ENCODE measurements at regions not wholly inside any gene's neighbourhood (a gene's known extent, or its start where the extent isn't known, plus 50 kb on each side); places are given as distances from the start of the nearest gene placed in this dataset.
"Not testable (repeated sequence)": the region's sequence is repeated elsewhere in the genome, so short reads cannot be mapped to it uniquely, and the experiment has no call there.

DNA sequence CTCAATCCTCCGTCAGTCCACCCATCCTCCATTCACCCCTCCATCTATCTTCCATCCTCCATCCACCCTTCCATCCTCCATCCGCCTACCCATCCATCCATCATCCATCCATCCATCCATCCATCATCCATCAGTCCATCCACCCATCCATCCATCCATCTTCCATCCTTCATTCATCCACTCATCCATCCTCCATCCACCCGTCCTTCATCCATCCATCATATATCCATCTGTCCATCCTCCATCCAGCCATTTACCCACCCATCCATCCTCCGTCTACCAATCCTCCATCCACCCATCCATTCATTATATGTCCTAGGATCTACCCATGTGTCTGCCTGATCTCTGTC, 179.1 kb downstream of the TMEM121 start:
- H3K27ac ChIP-seq (ENCODE audit: extremely low read length, insufficient read depth, low read length); intact Hi-C loops (cut with micrococcal nuclease; ENCODE audit: unreplicated experiment); BruUV-seq (replicated peaks); H3K79me2 ChIP-seq (ENCODE audit: insufficient read depth, low read length); in situ Hi-C loops (cut with HindIII; ENCODE audit: extremely low pct_ligation_motif_present, low pct_unique_long_range_greater_than_20kb); POLR2A ChIA-PET; H3K9me3 ChIP-seq (ENCODE audit: low read length); DNase-seq (ENCODE audit: low spot score); CTCF ChIA-PET (ENCODE audit: low intra/inter-chr PET ratio, low total read pairs); FAIRE-seq; ATAC-seq; H3K4me1 ChIP-seq (ENCODE audit: insufficient read depth, low read length); H2AFZ ChIP-seq (ENCODE audit: low read length); H3K4me2 ChIP-seq (ENCODE audit: low read depth, low read length); H4K20me1 ChIP-seq (ENCODE audit: insufficient read depth, low read length); H3K27me3 ChIP-seq (ENCODE audit: control insufficient read depth in 1 of 2, insufficient read depth in 2 of 2, low read length in 2 of 2); H3K36me3 ChIP-seq (replicated peaks in 1 of 2; ENCODE audit: control insufficient read depth in 1 of 2, insufficient read depth in 2 of 2, low read length in 2 of 2); H3K4me3 ChIP-seq (replicated peaks in 1 of 3; ENCODE audit: insufficient read depth in 1 of 3, low read depth in 2 of 3, low read length in 3 of 3); H3K9ac ChIP-seq (ENCODE audit: insufficient read depth, low read depth, low read length): not testable (repeated sequence)
- WGBS (ENCODE audit: low lambda C conversion rate) = 3% methylated on average over 3 of the region's 4 CpGs

DNA sequence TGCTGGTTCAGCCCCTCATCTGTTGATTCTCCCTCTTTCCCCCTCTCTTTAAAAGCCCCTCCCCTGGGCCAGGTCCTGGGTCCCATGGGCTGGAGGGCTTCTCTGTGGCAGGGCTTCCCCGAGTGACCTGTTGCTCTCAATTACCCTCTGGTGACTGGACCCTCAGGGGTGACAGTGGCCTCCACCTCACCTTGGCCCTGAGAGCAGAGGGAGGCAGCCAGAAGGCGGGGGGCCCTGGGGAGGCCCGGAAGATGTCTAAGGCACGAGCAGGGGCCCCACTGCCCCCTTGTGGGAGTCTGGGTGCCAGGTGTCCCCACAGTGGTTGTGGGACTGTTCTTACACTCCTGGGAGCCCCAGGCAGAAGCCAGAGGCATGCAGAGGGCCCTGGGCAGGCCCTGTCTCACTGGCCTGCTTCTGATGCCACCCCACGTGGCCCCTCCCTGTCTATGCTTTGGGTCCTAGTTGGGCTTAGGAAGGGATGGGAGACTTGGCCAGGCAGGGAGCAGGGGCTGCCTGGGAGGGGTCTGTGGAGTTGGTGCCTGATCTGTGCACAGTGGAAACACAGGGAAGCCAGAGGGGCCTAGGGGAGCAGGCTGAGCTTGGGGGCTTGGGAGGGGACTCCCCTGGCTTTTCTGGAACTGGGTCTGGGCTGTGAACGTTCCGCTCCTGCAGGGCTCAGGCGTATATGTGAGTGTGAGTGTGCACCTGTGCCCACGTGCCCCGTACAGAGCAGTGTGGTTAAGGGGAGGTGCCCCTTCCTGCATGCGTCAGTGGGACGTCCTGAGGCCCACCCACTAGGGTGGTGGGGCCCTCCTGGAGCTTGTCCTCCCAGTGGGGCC, 179.7 kb downstream of the TMEM121 start:
- H2AFZ ChIP-seq (ENCODE audit: low read length); H3K27ac ChIP-seq (ENCODE audit: extremely low read length, insufficient read depth, low read length); CTCF ChIA-PET (ENCODE audit: low intra/inter-chr PET ratio, low total read pairs); H3K4me3 ChIP-seq (replicated peaks in 1 of 3; ENCODE audit: insufficient read depth in 1 of 3, low read depth in 2 of 3, low read length in 3 of 3); POLR2A ChIA-PET; H3K4me2 ChIP-seq (ENCODE audit: low read depth, low read length); FAIRE-seq; ATAC-seq; intact Hi-C loops (cut with micrococcal nuclease; ENCODE audit: unreplicated experiment); H3K9me3 ChIP-seq (ENCODE audit: low read length); DNase-seq (ENCODE audit: low spot score); H3K27me3 ChIP-seq (ENCODE audit: control insufficient read depth in 1 of 2, insufficient read depth in 2 of 2, low read length in 2 of 2); BruUV-seq (replicated peaks); H3K4me1 ChIP-seq (ENCODE audit: insufficient read depth, low read length); H3K79me2 ChIP-seq (ENCODE audit: insufficient read depth, low read length); H3K36me3 ChIP-seq (replicated peaks in 1 of 2; ENCODE audit: control insufficient read depth in 1 of 2, insufficient read depth in 2 of 2, low read length in 2 of 2); in situ Hi-C loops (cut with HindIII; ENCODE audit: extremely low pct_ligation_motif_present, low pct_unique_long_range_greater_than_20kb); H4K20me1 ChIP-seq (ENCODE audit: insufficient read depth, low read length); H3K9ac ChIP-seq (ENCODE audit: insufficient read depth, low read depth, low read length): not testable (repeated sequence)
- 0% methylated on average over 2 of the region's 12 CpGs for WGBS (ENCODE audit: low lambda C conversion rate)

DNA sequence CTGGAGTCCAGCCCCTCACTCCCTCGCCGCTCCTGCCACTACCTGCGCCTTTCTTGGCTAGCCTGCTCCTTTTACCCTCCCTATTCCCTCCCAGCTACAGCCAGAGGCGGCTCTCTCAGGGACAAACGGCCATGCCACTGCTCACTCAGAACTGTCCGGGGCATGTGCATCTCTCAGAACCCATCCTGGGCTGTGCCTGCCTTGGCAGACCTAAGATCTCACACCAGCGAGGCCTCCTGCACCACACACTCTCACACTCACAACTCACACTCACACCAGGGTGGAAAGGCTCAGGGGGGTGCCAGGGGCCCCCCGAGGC, 180.3 kb downstream of the TMEM121 start:
- H2AFZ ChIP-seq (ENCODE audit: low read length); H3K4me3 ChIP-seq (replicated peaks in 1 of 3; ENCODE audit: insufficient read depth in 1 of 3, low read depth in 2 of 3, low read length in 3 of 3); POLR2A ChIA-PET; DNase-seq (ENCODE audit: low spot score); H3K36me3 ChIP-seq (replicated peaks in 1 of 2; ENCODE audit: control insufficient read depth in 1 of 2, insufficient read depth in 2 of 2, low read length in 2 of 2); H3K27ac ChIP-seq (ENCODE audit: extremely low read length, insufficient read depth, low read length); CTCF ChIA-PET (ENCODE audit: low intra/inter-chr PET ratio, low total read pairs); H3K4me2 ChIP-seq (ENCODE audit: low read depth, low read length); ATAC-seq; FAIRE-seq; in situ Hi-C loops (cut with HindIII; ENCODE audit: extremely low pct_ligation_motif_present, low pct_unique_long_range_greater_than_20kb); H3K9me3 ChIP-seq (ENCODE audit: low read length); H4K20me1 ChIP-seq (ENCODE audit: insufficient read depth, low read length); H3K79me2 ChIP-seq (ENCODE audit: insufficient read depth, low read length); intact Hi-C loops (cut with micrococcal nuclease; ENCODE audit: unreplicated experiment); BruUV-seq (replicated peaks); H3K27me3 ChIP-seq (ENCODE audit: control insufficient read depth in 1 of 2, insufficient read depth in 2 of 2, low read length in 2 of 2); H3K9ac ChIP-seq (ENCODE audit: insufficient read depth, low read depth, low read length); H3K4me1 ChIP-seq (ENCODE audit: insufficient read depth, low read length): not testable (repeated sequence)
- no CpG with 5 or more reads among the region's 8 CpGs for WGBS (ENCODE audit: low lambda C conversion rate)

DNA sequence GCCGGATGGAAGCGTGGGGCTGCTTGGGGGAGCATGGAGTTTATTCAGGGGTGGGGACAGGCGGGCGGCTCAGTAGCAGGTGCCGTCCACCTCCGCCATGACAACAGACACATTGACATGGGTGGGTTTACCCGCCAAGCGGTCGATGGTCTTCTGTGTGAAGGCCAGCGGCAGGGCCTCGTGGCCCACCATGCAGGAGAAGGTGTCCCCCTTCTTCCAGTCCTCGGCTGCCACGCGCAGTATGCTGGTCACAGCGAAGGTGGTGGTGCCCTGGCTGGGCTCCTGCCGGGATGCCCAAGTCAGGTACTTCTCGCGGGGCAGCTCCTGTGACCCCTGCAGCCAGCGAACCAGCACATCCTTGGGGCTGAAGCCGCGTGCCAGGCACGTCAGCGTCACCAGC, 180.7 kb downstream of the TMEM121 start:
- FAIRE-seq; H3K4me1 ChIP-seq (ENCODE audit: insufficient read depth, low read length); H3K4me3 ChIP-seq (replicated peaks in 1 of 3; ENCODE audit: insufficient read depth in 1 of 3, low read depth in 2 of 3, low read length in 3 of 3); in situ Hi-C loops (cut with HindIII; ENCODE audit: extremely low pct_ligation_motif_present, low pct_unique_long_range_greater_than_20kb); H3K27ac ChIP-seq (ENCODE audit: extremely low read length, insufficient read depth, low read length); H3K36me3 ChIP-seq (replicated peaks in 1 of 2; ENCODE audit: control insufficient read depth in 1 of 2, insufficient read depth in 2 of 2, low read length in 2 of 2); H3K27me3 ChIP-seq (ENCODE audit: control insufficient read depth in 1 of 2, insufficient read depth in 2 of 2, low read length in 2 of 2); ATAC-seq; H3K9me3 ChIP-seq (ENCODE audit: low read length); intact Hi-C loops (cut with micrococcal nuclease; ENCODE audit: unreplicated experiment); H4K20me1 ChIP-seq (ENCODE audit: insufficient read depth, low read length); CTCF ChIA-PET (ENCODE audit: low intra/inter-chr PET ratio, low total read pairs); H3K79me2 ChIP-seq (ENCODE audit: insufficient read depth, low read length); DNase-seq (ENCODE audit: low spot score); POLR2A ChIA-PET; H2AFZ ChIP-seq (ENCODE audit: low read length); H3K4me2 ChIP-seq (ENCODE audit: low read depth, low read length); BruUV-seq (replicated peaks); H3K9ac ChIP-seq (ENCODE audit: insufficient read depth, low read depth, low read length): not testable (repeated sequence)
- WGBS (ENCODE audit: low lambda C conversion rate) = 28% methylated on average over 13 of the region's 23 CpGs

All from HepG2 (cell line).